ENCODE measurements at regions not wholly inside any gene's neighbourhood (a gene's known extent, or its start where the extent isn't known, plus 50 kb on each side); places are given as distances from the start of the nearest gene placed in this dataset.
"Not testable (repeated sequence)": the region's sequence is repeated elsewhere in the genome, so short reads cannot be mapped to it uniquely, and the experiment has no call there.

GRCh38 chr5:91315701-91316100, 67.4 kb downstream of the ARRDC3 start:
- TF ChIP-seq CTCF (IDR thresholded peaks at IDR 0.05; ENCODE audit: control extremely low read depth, extremely low read depth, low read depth, missing control alignments) = no peak
- ChIA-PET CTCF (interaction anchor here (1.1 to 4.0 kb wide), 4 partner anchors 10 to 48 kb away, joined by 3 to 12 read pairs (median 4); no protein-coding TSS in a partner anchor), POLR2A (interaction anchor here (1.0 kb wide), 1 partner anchor 67 kb away, joined by 3 read pairs; the partner anchor contains the start of gene ARRDC3)
- no peak for DNase-seq (ENCODE audit: extremely low spot score)

GRCh38 chr5:91313757-91314673, 69.1 kb downstream of the ARRDC3 start:
- POLR2A ChIA-PET = no interaction called here
- CTCF ChIA-PET = interaction anchor here (0.7 to 4.0 kb wide), 5 partner anchors 10 to 94 kb away, joined by 3 to 12 read pairs (median 4); no protein-coding TSS in a partner anchor
- DNase-seq (ENCODE audit: extremely low spot score) = peak; percentile 32
- TF ChIP-seq CTCF (IDR thresholded peaks at IDR 0.05; ENCODE audit: control extremely low read depth, extremely low read depth, low read depth, missing control alignments) = no peak

- CTCF ChIA-PET = interaction anchor here (1.6 kb wide), 1 partner anchor 11 kb away, joined by 5 read pairs; no protein-coding TSS in a partner anchor
- POLR2A ChIA-PET = no interaction called here
Observed at GRCh38 chr5:91312698-91313097, 70.4 kb downstream of the ARRDC3 start.

GRCh38 chr5:91311697-91312501, 71.2 kb downstream of the ARRDC3 start:
- POLR2A ChIA-PET = interaction anchor here (1.2 kb wide), 1 partner anchor 71 kb away, joined by 4 read pairs; the partner anchor contains the start of gene ARRDC3
- DNase-seq (ENCODE audit: extremely low spot score) = peak; percentile 56
- no peak for TF ChIP-seq CTCF (IDR thresholded peaks at IDR 0.05; ENCODE audit: control extremely low read depth, extremely low read depth, low read depth, missing control alignments)
- CTCF ChIA-PET = interaction anchor here (1.0 to 1.6 kb wide), 3 partner anchors 9 to 12 kb away, joined by 3 to 5 read pairs (median 4); no protein-coding TSS in a partner anchor

More at GRCh38 chr5:91312698-91313097, 70.4 kb downstream of the ARRDC3 start:
- no peak for TF ChIP-seq CTCF (IDR thresholded peaks at IDR 0.05; ENCODE audit: control extremely low read depth, extremely low read depth, low read depth, missing control alignments)
- DNase-seq (ENCODE audit: extremely low spot score) = no peak

- POLR2A ChIA-PET = interaction anchor here (1.2 kb wide), 1 partner anchor 72 kb away, joined by 4 read pairs; the partner anchor contains the start of gene ARRDC3
Observed at GRCh38 chr5:91311168-91311696, 71.9 kb downstream of the ARRDC3 start.

DNA sequence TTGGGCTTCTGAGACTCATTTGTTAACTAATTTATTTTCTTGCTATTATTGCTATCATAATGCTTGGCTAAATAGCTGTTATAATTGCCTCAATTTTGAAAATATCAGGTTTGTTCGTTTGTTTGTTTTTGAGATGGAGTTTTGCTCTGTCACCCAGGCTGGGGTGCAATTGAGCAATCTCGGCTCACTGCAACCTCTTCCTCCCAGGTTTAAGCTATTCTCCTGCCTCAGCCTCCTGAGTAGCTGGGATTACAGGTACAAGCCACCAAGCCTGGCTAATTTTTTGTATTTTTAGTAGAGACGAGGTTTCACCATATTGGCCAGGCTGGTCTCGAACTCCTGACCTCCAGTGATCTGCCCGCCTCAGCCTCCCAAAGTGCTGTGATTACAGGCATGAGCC, 75.0 kb downstream of the ARRDC3 start:
- POLR2A ChIA-PET; DNase-seq (ENCODE audit: extremely low spot score); CTCF ChIA-PET: not testable (repeated sequence)

More at GRCh38 chr5:91311168-91311696, 71.9 kb downstream of the ARRDC3 start:
- CTCF ChIA-PET = interaction anchor here (1.0 to 1.5 kb wide), 3 partner anchors 8 to 20 kb away, joined by 3 to 4 read pairs (median 3); no protein-coding TSS in a partner anchor
- DNase-seq (ENCODE audit: extremely low spot score) = no peak
- TF ChIP-seq CTCF (IDR thresholded peaks at IDR 0.05; ENCODE audit: control extremely low read depth, extremely low read depth, low read depth, missing control alignments) = no peak

Measured in GM10248 (cell line).